ENCODE measurements at regions not wholly inside any gene's neighbourhood (a gene's known extent, or its start where the extent isn't known, plus 50 kb on each side); places are given as distances from the start of the nearest gene placed in this dataset.

GRCh38 chr1:148263128-148263905 lies 111.2 kb upstream of the NBPF11 start (continued):
- TF ChIP-seq HMG20A (CRISPR knock-in tag; conservative IDR thresholded peaks at IDR 0.05) (peak; percentile 84; the same call in 1 of the 2 replicates), HDGF (IDR thresholded peaks at IDR 0.05) (no peak), L3MBTL2 (IDR thresholded peaks at IDR 0.05) (peak; percentile 82), MEIS2 (IDR thresholded peaks at IDR 0.05; ENCODE audit: partially characterized antibody) (no peak), BRCA1 (IDR thresholded peaks at IDR 0.05) (no peak), BRCA1 (CRISPR knock-in tag; IDR thresholded peaks at IDR 0.05) (no peak), ELF2 (CRISPR knock-in tag; IDR thresholded peaks at IDR 0.05) (peak; percentile 87), MTA2 (IDR thresholded peaks at IDR 0.05; ENCODE audit: low read depth) (no peak), CHCHD3 (CRISPR knock-in tag; IDR thresholded peaks at IDR 0.05) (peak; percentile 99), ZNF449 (CRISPR knock-in tag; IDR thresholded peaks at IDR 0.05) (peak; percentile 6; the same call in 1 of the 2 replicates), HBP1 (CRISPR knock-in tag; IDR thresholded peaks at IDR 0.05) (peak; percentile 100), ZNF274 (IDR thresholded peaks at IDR 0.05; ENCODE audit: borderline replicate concordance, low read depth, low read length) (no peak)
- TF ChIP-seq, protein P1, sequence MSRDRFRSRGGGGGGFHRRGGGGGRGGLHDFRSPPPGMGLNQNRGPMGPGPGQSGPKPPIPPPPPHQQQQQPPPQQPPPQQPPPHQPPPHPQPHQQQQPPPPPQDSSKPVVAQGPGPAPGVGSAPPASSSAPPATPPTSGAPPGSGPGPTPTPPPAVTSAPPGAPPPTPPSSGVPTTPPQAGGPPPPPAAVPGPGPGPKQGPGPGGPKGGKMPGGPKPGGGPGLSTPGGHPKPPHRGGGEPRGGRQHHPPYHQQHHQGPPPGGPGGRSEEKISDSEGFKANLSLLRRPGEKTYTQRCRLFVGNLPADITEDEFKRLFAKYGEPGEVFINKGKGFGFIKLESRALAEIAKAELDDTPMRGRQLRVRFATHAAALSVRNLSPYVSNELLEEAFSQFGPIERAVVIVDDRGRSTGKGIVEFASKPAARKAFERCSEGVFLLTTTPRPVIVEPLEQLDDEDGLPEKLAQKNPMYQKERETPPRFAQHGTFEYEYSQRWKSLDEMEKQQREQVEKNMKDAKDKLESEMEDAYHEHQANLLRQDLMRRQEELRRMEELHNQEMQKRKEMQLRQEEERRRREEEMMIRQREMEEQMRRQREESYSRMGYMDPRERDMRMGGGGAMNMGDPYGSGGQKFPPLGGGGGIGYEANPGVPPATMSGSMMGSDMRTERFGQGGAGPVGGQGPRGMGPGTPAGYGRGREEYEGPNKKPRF (IDR thresholded peaks at IDR 0.05; ENCODE audit: low read depth, low read length): peak; percentile 87
- TF ChIP-seq, protein P2, sequence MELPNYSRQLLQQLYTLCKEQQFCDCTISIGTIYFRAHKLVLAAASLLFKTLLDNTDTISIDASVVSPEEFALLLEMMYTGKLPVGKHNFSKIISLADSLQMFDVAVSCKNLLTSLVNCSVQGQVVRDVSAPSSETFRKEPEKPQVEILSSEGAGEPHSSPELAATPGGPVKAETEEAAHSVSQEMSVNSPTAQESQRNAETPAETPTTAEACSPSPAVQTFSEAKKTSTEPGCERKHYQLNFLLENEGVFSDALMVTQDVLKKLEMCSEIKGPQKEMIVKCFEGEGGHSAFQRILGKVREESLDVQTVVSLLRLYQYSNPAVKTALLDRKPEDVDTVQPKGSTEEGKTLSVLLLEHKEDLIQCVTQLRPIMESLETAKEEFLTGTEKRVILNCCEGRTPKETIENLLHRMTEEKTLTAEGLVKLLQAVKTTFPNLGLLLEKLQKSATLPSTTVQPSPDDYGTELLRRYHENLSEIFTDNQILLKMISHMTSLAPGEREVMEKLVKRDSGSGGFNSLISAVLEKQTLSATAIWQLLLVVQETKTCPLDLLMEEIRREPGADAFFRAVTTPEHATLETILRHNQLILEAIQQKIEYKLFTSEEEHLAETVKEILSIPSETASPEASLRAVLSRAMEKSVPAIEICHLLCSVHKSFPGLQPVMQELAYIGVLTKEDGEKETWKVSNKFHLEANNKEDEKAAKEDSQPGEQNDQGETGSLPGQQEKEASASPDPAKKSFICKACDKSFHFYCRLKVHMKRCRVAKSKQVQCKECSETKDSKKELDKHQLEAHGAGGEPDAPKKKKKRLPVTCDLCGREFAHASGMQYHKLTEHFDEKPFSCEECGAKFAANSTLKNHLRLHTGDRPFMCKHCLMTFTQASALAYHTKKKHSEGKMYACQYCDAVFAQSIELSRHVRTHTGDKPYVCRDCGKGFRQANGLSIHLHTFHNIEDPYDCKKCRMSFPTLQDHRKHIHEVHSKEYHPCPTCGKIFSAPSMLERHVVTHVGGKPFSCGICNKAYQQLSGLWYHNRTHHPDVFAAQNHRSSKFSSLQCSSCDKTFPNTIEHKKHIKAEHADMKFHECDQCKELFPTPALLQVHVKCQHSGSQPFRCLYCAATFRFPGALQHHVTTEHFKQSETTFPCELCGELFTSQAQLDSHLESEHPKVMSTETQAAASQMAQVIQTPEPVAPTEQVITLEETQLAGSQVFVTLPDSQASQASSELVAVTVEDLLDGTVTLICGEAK (IDR thresholded peaks at IDR 0.05): no peak
- TF ChIP-seq, protein P2 (CRISPR knock-in tag; IDR thresholded peaks at IDR 0.05): no peak

Measured in K562 (cell line).